Endodermal cell (in vitro differentiated cells): ENCODE measurements at regions not wholly inside any gene's neighbourhood (a gene's known extent, or its start where the extent isn't known, plus 50 kb on each side); places are given as distances from the start of the nearest gene placed in this dataset.

ENCODE experiments used
- DNase-seq: peaks from one replicate; pipeline ENCODE4 v3.0.0-alpha.2; 2017
- H3K27ac ChIP-seq: 2 replicates; pipeline ENCODE4 v1.5.1; 2013; ENCODE audit warnings: mild to moderate bottlenecking, low read depth, low read length, moderate library complexity
- H3K27me3 ChIP-seq: 2 replicates; pipeline ENCODE4 v1.6.1; 2013; ENCODE audit warnings: mild to moderate bottlenecking, low read length, moderate library complexity; ENCODE audit not compliant: insufficient read depth, control insufficient read depth, poor library complexity, severe bottlenecking
- H3K36me3 ChIP-seq: 2 replicates; pipeline ENCODE4 v1.7.0; 2013; ENCODE audit warnings: mild to moderate bottlenecking, low read length, moderate library complexity; ENCODE audit not compliant: control insufficient read depth, insufficient read depth
- H3K4me1 ChIP-seq: one replicate; pipeline ENCODE4 v1.7.0; 2013; ENCODE audit warnings: low read length; ENCODE audit not compliant: control insufficient read depth, insufficient read depth
- H3K4me3 ChIP-seq: 2 replicates; pipeline ENCODE4 v1.5.1; 2013; ENCODE audit warnings: mild to moderate bottlenecking, low read length, moderate library complexity
- H3K9ac ChIP-seq: 2 replicates; pipeline ENCODE4 v1.6.1; 2013; ENCODE audit warnings: mild to moderate bottlenecking, low read length, moderate library complexity; ENCODE audit not compliant: poor library complexity, severe bottlenecking; ENCODE audit errors: extremely low read depth
- H3K9me3 ChIP-seq: 2 replicates; pipeline ENCODE4 v1.6.1; 2013; ENCODE audit warnings: mild to moderate bottlenecking, low read length, moderate library complexity; ENCODE audit not compliant: control insufficient read depth
- H3K27ac Mint-ChIP-seq: 2 replicates; pipeline ENCODE4 v1.8.0; 2020; ENCODE audit warnings: mixed read lengths
- H3K27me3 Mint-ChIP-seq: 2 replicates; pipeline ENCODE4 v1.8.0; 2021; ENCODE audit warnings: mild to moderate bottlenecking, mixed read lengths; ENCODE audit not compliant: insufficient read depth
- H3K36me3 Mint-ChIP-seq: 2 replicates; pipeline ENCODE4 v1.8.0; 2020; ENCODE audit warnings: low read depth, mixed read lengths
- H3K4me1 Mint-ChIP-seq: 2 replicates; pipeline ENCODE4 v1.8.0; 2020; ENCODE audit warnings: mixed read lengths
- H3K4me3 Mint-ChIP-seq: 2 replicates; pipeline ENCODE4 v1.8.0; 2020; ENCODE audit warnings: mild to moderate bottlenecking, moderate library complexity, mixed read lengths
- H3K9me3 Mint-ChIP-seq: 2 replicates; pipeline ENCODE4 v1.8.0; 2020; ENCODE audit warnings: mild to moderate bottlenecking, mixed read lengths
- WGBS, 2 experiments: methylation state at CpG; one replicate each; pipeline versions ENCODE4 v1.1.5 to v1.1.7; 2013; ENCODE audit warnings: missing lambda C conversion rate in 2 of 2, mixed read lengths in 1 of 2; ENCODE audit not compliant: insufficient coverage in 1 of 2, insufficient read length in 1 of 2; 5-methylcytosine and 5-hydroxymethylcytosine counted together
- TF ChIP-seq, protein P1 (sequence below): fragments of 200-600 bp; sonication (generic); conservative IDR thresholded peaks from 2 replicates; pipeline ENCODE4 v1.5.0; 2021; ENCODE audit warnings: antibody characterized with exemption, mild to moderate bottlenecking

DNA sequence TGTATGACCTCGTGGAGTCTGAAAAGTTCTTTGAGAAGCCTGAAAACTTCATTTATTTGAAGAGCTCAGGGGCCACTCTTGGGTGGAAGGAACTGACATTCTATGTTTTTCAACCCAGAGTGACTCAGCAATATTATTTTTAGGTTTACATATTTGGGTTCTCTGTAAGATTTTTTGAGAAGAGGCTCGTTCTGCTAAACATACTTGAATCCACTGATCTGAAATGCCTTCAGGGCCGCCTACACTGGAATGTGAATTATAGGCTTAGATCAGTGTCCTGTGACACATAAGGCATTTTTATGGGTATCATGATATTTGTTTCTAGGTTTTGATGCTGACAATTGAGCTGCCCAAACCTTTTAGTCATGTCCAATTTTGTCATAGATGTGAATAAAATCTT, 86.2 kb downstream of the PSAT1 start:
- H3K4me1 ChIP-seq: no peaks in the 10 kb centered on the region
- no peaks in the 10 kb centered on the region for H3K9me3 ChIP-seq
- H3K36me3 ChIP-seq: no peaks in the 10 kb centered on the region
- H3K27ac ChIP-seq: no peak overlapping the region
- peaks cover 2% of the 10 kb centered on the region for H3K27me3 Mint-ChIP-seq
- TF ChIP-seq, protein P1, sequence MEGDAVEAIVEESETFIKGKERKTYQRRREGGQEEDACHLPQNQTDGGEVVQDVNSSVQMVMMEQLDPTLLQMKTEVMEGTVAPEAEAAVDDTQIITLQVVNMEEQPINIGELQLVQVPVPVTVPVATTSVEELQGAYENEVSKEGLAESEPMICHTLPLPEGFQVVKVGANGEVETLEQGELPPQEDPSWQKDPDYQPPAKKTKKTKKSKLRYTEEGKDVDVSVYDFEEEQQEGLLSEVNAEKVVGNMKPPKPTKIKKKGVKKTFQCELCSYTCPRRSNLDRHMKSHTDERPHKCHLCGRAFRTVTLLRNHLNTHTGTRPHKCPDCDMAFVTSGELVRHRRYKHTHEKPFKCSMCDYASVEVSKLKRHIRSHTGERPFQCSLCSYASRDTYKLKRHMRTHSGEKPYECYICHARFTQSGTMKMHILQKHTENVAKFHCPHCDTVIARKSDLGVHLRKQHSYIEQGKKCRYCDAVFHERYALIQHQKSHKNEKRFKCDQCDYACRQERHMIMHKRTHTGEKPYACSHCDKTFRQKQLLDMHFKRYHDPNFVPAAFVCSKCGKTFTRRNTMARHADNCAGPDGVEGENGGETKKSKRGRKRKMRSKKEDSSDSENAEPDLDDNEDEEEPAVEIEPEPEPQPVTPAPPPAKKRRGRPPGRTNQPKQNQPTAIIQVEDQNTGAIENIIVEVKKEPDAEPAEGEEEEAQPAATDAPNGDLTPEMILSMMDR: no peak
- H3K4me3 ChIP-seq: no peak overlapping the region
- H3K36me3 Mint-ChIP-seq: no peaks in the 10 kb centered on the region
- no peaks in the 10 kb centered on the region for H3K4me1 Mint-ChIP-seq
- no peaks in the 10 kb centered on the region for H3K27me3 ChIP-seq
- DNase-seq: no peak
- H3K9me3 Mint-ChIP-seq: peaks cover 2% of the 10 kb centered on the region
- H3K4me3 Mint-ChIP-seq: no peak overlapping the region
- H3K9ac ChIP-seq: no peak overlapping the region
- no peak overlapping the region for H3K27ac Mint-ChIP-seq
- WGBS, 2 experiments: 87 to 89% methylated on average over 3 of the region's 3 CpGs

DNA sequence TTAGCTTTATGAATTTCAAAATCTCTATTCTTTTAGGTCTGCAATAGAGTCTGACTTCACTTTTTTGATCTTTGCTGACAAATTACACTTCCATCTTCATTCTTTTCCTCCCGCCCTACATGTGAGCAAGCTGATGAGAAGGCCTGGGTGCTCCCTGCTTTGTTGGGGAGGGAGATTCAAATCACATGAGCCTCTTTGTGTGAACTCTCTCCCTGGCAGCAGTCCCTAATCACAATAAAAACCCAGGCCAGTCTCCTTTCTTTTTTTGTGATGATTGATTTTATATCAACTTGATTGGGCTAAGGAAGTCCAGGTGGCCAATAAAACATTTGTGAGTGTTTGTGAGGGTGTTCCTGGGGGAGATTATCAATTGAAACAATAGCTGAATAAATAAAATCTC, 89.4 kb downstream of the PSAT1 start:
- H3K36me3 Mint-ChIP-seq: peaks cover 5% of the 10 kb centered on the region
- Histone ChIP-seq H3K27me3 (no peaks in the 10 kb centered on the region), H3K36me3 (no peaks in the 10 kb centered on the region), H3K4me3 (no peak overlapping the region), H3K27ac (no peak overlapping the region), H3K9me3 (peaks cover 13% of the 10 kb centered on the region), H3K4me1 (no peaks in the 10 kb centered on the region), H3K9ac (no peak overlapping the region)
- no peak overlapping the region for H3K4me3 Mint-ChIP-seq
- H3K27ac Mint-ChIP-seq: no peak overlapping the region
- H3K9me3 Mint-ChIP-seq: peaks cover 11% of the 10 kb centered on the region
- peaks cover 4% of the 10 kb centered on the region for H3K4me1 Mint-ChIP-seq
- no peaks in the 10 kb centered on the region for H3K27me3 Mint-ChIP-seq
- WGBS, 2 experiments: 79% methylated on average over 1 of the region's 1 CpG; no CpG with 5 or more reads in 1 of the 2 experiments
- TF ChIP-seq, protein P1: no peak
- DNase-seq: no peak

DNA sequence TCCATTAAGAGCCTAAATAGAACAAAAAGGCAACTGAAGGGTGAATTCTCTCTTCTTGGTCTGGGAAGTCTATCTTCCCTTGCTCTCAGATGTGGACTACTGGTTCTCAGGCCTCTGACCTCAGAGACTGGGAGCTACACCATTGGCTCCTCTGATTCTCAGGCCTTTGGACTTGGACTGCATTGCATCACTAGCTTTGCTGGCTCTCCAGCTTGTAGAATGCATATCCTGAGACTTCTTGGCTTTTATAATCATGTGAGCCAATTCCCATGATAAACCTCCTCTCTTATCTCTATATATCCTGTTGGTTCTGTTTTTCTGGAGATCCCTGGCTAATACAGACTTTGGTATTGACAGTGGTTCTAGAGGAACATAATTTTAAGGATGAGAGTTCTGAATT, 89.8 kb downstream of the PSAT1 start:
- TF ChIP-seq, protein P1: no peak
- Mint-ChIP-seq H3K9me3 (peaks cover 11% of the 10 kb centered on the region), H3K27me3 (no peaks in the 10 kb centered on the region), H3K36me3 (peaks cover 5% of the 10 kb centered on the region), H3K4me1 (peaks cover 8% of the 10 kb centered on the region), H3K4me3 (no peak overlapping the region), H3K27ac (no peak overlapping the region)
- no peaks in the 10 kb centered on the region for H3K4me1 ChIP-seq
- no peak overlapping the region for H3K27ac ChIP-seq
- no peak overlapping the region for H3K9ac ChIP-seq
- no peak overlapping the region for H3K4me3 ChIP-seq
- no peaks in the 10 kb centered on the region for H3K36me3 ChIP-seq
- peaks cover 13% of the 10 kb centered on the region for H3K9me3 ChIP-seq
- no peaks in the 10 kb centered on the region for H3K27me3 ChIP-seq
- DNase-seq: no peak
